GM19043 (cell line): ENCODE measurements at regions not wholly inside any gene's neighbourhood (a gene's known extent, or its start where the extent isn't known, plus 50 kb on each side); places are given as distances from the start of the nearest gene placed in this dataset.
A peak's percentile ranks its signal among the peaks of the same experiment; 100 is the strongest.
"Not testable (repeated sequence)": the region's sequence is repeated elsewhere in the genome, so short reads cannot be mapped to it uniquely, and the experiment has no call there.

ENCODE experiments used
- ATAC-seq: cut with Tn5 transposase; IDR thresholded peaks from one replicate; pipeline ENCODE4 v1.9.1; 2021; ENCODE audit warnings: low read depth; ENCODE audit not compliant: unreplicated experiment

- no peak for ATAC-seq
These were observed 386.8 kb downstream of the PTH2R start for GRCh38 chr2:208793434-208793833.

GRCh38 chr2:208794288-208794975 lies 387.8 kb downstream of the PTH2R start:
- no peak for ATAC-seq

- ATAC-seq, result no peak
These were observed 392.1 kb downstream of the PTH2R start for GRCh38 chr2:208798698-208799097.

- ATAC-seq, result no peak
These were observed 392.8 kb downstream of the PTH2R start for GRCh38 chr2:208799397-208799796.

DNA sequence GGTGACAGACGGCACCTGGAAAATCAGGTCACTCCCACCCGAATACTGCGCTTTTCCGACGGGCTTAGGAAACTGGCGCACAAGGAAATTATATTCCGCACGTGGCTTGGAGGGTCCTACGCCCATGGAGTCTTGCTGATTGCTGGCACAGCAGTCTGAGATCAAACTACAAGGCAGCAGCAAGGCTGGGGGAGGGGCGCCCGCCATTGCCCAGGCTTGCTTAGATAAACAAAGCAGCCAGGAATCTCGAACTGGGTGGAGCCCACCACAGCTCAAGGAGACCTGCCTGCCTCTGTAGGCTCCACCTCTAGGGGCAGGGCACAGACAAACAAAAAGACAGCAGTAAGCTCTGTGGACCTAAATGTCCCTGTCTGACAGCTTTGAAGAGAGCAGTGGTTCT lies 394.3 kb downstream of the PTH2R start:
- not testable (repeated sequence) for ATAC-seq

DNA sequence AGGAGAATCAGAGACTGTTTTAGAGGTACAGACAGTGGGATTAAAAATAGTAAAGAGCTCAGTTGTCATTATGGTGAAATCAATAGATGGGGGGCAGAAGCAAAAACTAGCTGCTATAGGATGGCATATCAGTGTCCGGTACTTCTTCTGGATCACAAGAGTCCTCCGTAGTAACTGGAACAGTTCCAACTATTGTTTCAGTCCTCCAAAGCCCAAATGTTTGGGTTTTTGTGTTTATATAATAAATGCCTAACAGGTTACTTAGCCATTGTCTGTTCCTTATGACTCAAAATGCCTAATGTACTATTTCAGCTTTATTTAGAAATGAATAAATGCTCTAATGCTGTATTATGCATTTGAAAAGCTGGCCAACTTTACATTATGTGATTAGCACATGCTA lies 401.2 kb downstream of the PTH2R start:
- no peak for ATAC-seq

- ATAC-seq, result not testable (repeated sequence)
These were observed 405.3 kb downstream of the PTH2R start for GRCh38 chr2:208811885-208812284.

GRCh38 chr2:208819190-208819589 lies 412.6 kb downstream of the PTH2R start:
- no peak for ATAC-seq

DNA sequence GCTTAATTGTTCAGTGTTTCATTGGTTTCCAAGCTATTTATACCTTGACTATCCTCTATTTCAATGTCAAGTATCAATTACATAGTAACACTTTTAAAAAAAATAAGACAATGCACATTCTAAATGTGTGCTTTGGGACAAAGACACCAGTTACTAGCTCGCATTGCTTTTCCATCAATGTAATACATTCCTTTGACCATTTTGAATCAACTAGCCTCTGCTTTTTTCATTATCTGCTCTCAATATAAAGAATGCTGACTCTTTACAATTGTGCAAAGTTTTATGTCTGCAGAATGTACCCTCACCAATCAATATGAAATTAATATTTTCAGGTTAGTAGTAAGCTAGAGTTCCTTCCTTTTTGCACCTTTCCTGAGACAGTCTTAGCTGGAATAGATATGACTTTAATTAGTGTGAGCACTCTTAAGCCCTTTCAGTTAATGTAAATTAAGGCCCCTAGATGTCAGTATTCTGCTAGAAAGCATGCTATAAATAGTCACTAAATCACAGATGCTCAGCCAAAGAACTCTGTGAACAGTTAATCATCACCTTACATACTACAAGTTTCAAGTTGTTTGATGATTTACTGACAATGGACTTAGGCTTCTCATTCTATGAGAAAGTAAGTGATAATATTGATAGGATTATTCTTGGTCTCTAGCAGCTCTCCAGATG lies 413.6 kb downstream of the PTH2R start:
- ATAC-seq, result peak; percentile 88

DNA sequence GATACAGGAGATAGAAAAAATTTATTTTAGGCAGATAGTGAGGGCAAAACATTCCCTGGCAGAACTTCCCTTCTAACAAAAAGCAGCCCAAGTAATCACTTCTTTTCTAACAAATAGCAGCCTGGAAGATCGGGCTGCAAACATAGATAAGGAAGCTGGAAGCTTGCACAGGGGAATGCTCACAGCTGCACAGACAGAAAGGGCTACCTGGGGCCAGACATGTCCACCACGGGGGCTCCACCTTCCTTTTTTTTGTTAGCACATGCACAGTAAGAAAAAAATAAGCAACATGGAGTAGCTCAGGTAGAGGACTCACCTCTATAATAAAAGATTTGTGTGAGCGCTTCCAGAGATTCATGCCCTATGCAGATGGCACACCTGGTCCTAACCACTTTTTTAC lies 420.5 kb downstream of the PTH2R start:
- no peak for ATAC-seq

DNA sequence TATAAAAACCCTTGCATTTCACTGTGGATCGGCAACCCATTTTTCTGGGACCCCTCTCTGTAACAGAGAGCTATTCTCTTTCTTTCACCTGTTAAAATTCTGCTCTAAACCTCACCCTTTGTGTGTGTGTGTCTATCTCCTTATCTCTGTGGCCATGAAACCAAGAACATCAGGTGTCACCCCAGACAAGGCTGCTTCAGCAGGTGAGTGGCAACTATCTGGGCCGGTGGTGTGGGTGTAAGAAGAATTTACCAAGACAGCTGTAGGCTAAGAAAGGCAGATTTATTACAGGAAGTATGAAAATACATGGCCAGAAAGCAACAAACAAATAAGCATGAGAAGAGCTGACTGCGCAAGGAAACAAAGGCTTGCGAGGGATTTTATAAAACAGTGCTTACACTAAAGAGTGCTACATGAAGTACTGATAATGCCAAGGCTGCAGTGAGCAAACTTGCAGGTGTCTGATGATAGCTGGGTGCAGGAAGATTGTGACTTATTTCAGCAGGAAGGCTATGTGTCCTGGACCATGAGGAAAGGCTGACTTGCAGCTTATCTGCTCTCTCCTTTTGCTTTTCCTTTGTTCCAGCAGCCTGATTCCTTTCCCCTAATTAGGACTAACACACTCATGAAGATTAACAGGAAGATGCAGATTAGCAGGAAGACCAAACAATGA lies 421.1 kb downstream of the PTH2R start:
- no peak for ATAC-seq

GRCh38 chr2:208830203-208830602 lies 423.6 kb downstream of the PTH2R start:
- ATAC-seq, result no peak

GRCh38 chr2:208847651-208848050 lies 441.1 kb downstream of the PTH2R start:
- ATAC-seq, result no peak

- no peak for ATAC-seq
These were observed 448.1 kb downstream of the PTH2R start for GRCh38 chr2:208854717-208855116.

DNA sequence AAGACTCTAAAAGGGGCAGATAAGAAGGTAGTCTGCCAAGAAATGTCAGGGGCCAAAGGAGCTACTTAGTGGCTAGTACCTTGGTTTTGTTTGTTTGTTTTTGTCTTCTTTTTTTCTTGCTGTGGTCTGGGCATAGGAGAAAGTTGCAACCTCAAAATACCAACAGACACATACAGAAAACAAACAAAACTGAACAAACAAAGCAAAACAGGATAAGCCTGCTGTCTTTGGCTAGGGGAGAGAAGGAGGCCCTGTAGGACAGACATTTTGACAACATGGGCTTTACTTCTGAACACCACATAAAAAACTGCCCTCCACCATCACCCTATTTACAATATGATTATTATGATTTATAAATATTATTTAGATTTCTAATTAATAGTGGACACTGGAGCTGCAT lies 460.8 kb downstream of the PTH2R start:
- ATAC-seq, result no peak

DNA sequence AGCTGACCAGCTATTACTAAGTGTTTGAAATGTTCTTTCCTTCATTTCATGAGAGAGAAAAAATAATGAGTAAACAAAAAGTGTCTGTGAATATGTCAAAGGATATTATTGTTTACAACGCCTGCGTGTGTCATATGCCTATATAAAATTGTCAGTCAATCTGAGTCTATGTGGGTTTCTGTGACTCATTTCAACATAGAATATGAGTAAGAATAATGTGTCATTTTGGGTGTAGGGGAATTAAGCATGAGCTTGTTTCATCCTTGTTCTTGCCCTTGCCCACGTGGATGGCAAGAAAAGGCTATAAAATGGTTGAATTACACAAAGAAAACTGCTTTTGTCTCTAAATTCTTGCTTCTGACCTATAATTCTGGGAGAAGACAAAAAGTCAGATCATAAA lies 466.0 kb downstream of the PTH2R start:
- ATAC-seq, result no peak

DNA sequence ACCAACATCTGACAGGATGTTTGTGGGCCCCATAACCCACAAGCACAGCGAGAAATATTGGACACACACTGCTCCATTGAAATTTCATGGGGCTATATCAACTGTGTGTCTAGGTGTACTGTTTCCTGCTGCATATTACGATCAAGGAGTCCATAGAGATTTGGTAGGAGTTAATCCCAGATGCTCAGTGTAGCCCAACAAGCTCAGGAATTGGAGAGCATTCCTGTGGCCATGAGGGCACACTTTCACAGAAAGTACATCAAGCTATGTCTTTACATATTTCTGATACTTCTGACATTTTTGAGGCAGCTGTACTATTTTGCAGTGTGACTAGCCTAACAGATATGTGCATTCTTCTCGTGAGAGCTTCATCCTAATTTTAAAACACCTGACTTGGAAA lies 473.1 kb downstream of the PTH2R start:
- no peak for ATAC-seq

- ATAC-seq, result no peak
These were observed 473.6 kb downstream of the PTH2R start for GRCh38 chr2:208880171-208880570.

DNA sequence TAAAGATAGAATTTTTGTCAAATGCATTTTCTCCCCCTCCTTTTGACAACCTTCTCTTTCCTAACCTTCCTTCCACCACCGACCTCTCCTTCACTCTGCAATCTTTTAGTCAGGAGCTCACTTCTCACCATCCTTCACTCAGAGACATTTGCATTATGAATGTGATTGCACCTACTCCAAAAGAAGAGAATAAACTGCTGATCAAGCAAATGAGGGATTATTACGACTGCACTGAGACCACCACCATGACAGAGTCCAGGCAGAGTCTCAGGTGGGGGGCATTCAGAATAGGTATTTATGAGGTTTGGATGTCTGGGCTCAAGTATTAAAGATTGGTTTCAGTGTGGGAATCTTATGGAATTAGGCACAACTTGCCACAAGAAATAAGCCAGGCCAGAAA lies 483.9 kb downstream of the PTH2R start:
- ATAC-seq, result no peak

DNA sequence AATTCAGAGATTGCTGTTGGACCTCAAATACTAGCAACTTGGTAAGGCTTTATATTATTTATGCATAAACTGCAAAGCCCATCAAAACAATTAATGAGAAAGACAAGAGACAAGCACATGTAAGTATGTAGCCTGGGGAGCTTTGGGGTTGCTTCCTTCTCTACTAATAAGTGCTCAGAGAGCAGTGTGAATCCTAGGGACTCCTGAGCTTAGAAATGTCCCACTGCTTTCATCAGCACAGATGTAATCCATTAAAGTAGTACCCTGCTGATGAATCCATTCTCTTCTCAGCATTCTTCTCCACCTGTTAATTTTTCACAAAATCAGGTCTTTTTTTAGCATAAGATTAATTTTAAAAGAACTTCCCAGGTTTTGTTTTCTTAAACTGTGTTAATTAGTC lies 485.6 kb downstream of the PTH2R start:
- ATAC-seq, result no peak

DNA sequence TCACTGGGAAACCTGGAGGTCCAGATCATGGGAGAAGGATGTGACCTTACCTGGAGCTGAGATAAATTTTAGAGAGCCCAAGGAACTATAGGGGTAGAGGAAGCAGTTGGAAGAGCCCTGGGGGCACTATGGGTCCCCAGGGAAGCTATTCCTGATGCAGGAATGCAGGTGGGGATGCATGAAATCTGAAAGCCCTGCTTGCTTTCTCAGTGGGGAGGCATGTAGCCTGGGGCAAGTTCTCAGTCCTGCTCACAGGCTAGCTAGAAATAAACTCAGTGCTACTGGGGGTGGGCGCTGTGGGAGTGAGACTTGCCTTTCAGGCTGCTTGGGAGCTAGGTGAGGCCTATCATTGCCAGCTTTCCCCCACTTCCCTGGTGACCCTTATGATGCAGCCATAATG lies 499.7 kb downstream of the PTH2R start:
- no peak for ATAC-seq

DNA sequence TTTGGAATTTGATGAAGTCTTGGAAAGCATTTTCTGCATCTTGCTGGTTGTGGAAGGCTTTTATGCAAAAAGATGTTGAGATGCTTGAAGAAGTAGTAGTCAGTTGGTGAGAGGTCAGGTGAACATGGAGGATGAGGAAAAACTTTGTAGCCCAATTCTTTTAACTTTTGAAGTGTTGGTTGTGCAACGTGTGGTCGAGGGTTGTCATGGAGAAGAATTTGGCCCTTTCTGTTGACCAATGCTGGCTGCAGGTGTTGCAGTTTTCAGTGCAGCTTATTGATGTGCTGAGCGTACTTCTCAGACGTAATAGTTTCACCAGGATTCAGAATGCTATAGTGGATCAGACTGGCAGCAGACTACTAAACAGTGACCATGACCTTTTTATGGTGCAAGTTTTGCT lies 508.4 kb upstream of the MAP2 start:
- ATAC-seq, result no peak
